WI38 (cell line): ENCODE measurements at regions not wholly inside any gene's neighbourhood (a gene's known extent, or its start where the extent isn't known, plus 50 kb on each side); places are given as distances from the start of the nearest gene placed in this dataset.

ENCODE experiments used
- H3K4me3 ChIP-seq: 2 replicates; pipeline ENCODE4 v1.5.1; 2011; ENCODE audit warnings: low read depth, mild to moderate bottlenecking, control low read depth, low read length
- TF ChIP-seq, protein P1 (sequence below): IDR thresholded peaks from 2 replicates; pipeline ENCODE4 v1.5.1; 2012; ENCODE audit warnings: low read depth, mild to moderate bottlenecking, control low read depth, low read length

DNA sequence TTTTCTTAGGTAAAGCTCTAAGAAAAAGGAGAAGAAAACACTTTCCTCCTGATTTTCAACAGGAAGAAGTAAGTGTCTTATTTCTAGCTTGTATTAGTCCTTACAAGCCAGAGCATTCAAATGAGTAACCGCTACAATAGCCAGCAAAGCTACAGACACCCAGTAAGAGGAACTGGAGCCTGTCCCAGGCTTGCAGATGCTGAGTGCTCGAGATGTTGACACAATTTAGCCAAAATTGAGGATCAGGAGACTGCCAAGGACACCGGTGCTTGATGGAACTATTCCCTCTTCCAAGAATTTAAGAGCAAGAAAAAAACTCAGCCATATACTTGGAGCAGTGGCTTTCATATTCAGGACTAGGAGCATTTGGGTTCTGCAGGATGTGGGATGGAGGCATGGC, 149.3 kb upstream of the DPP6 start:
- H3K4me3 ChIP-seq = no peak overlapping the region
- TF ChIP-seq, protein P1, sequence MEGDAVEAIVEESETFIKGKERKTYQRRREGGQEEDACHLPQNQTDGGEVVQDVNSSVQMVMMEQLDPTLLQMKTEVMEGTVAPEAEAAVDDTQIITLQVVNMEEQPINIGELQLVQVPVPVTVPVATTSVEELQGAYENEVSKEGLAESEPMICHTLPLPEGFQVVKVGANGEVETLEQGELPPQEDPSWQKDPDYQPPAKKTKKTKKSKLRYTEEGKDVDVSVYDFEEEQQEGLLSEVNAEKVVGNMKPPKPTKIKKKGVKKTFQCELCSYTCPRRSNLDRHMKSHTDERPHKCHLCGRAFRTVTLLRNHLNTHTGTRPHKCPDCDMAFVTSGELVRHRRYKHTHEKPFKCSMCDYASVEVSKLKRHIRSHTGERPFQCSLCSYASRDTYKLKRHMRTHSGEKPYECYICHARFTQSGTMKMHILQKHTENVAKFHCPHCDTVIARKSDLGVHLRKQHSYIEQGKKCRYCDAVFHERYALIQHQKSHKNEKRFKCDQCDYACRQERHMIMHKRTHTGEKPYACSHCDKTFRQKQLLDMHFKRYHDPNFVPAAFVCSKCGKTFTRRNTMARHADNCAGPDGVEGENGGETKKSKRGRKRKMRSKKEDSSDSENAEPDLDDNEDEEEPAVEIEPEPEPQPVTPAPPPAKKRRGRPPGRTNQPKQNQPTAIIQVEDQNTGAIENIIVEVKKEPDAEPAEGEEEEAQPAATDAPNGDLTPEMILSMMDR = no peak

DNA sequence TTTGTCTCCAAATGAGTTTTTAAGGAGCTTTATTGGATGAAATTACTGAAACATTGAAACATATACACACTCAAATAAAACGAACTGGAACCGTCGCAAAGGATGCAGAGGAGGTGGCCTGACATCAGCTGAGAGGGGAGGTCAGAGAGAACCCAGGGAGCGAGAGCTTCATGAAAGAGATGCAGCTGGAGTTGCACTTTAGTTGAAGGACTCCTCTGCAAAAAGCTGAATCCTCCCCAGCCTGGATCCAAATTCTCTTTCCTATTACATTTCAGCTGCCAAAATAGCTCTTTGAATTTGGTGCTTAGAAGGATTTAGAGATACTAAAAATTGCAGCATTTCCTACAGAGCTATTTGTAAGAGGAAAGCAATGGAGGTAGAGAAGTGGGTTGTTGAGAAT, 140.0 kb upstream of the DPP6 start:
- H3K4me3 ChIP-seq = no peak overlapping the region
- TF ChIP-seq, protein P1 = no peak

DNA sequence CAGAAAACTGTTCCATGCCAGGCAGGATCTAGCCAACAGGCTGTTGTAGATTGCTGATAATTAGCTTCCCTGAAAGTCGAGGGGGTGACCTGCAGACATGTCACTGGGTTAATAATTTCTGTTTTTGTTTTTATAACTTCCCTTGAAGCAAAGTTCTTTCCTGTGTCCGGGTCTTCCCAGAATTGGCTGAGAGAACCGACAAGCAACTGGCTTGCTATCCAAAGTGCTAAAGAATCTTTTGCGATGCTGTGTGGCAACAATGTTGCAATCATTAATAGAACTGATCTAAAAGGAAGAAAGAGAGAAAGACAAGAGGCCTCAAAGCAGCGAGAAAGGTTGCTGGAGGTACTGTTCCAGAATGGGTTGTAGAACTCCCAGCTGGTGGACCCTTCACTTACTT, 132.1 kb upstream of the DPP6 start:
- H3K4me3 ChIP-seq = no peak overlapping the region
- TF ChIP-seq, protein P1 = no peak

DNA sequence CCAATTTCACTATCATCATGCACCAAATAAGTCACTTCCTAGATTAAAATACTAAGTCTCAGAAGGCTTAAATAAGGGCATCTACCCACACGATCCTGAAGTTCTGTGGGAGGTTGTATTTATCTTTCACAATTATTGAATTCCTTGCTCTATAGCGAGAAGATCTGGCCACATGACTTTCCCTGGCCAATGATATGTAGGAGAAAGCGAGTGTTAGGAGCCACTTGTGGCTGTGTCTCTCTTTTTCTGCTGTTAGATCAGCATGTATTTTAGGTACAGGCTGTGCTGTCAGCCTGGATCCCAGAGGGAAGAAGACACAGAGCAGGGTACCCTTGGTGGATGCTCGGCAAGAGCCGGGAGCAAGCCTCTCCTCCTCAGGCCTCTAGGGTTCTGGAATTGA, 131.3 kb upstream of the DPP6 start:
- TF ChIP-seq, protein P1 = no peak

DNA sequence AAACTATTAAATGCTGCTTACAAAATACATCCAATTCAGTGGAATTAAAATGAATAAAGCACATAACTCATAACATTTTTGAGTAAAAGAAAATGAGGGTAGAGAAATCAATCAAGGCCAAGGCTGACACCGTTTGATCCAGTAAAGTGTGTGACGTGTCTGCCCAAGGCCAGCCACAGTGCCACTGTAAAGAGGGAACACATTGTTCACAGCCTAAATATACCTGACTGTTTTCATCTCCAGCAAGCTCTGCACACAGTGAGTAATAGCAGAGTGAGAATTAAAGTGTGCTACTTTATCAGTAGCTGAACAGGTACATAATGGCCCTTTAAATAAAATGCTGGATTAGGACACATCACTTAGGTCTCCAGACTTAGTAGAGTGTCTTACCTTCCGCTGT, 130.8 kb upstream of the DPP6 start:
- TF ChIP-seq, protein P1 = no peak
- no peak overlapping the region for H3K4me3 ChIP-seq

More for the DNA sequence above, 131.3 kb upstream of the DPP6 start:
- no peak overlapping the region for H3K4me3 ChIP-seq

DNA sequence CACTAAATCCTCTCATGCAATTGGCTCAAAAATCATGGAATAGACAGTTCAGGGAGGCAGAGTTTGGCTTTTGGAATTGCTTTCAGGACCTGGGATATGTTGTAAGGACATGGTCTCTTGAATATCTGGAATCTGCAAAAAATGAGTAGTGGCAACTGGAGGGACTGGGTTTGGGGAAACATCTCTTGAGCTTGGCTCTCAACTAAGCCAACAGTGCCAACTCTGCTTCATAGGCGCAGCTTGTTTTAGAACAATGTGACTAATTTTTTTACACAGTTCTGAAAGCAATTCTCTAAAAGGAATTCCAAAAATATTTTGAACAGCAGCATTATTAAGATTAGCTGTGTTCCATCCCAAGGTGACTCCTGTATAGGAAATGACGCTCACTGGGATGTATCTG, 121.5 kb upstream of the DPP6 start:
- H3K4me3 ChIP-seq = no peak overlapping the region
- TF ChIP-seq, protein P1 = no peak

DNA sequence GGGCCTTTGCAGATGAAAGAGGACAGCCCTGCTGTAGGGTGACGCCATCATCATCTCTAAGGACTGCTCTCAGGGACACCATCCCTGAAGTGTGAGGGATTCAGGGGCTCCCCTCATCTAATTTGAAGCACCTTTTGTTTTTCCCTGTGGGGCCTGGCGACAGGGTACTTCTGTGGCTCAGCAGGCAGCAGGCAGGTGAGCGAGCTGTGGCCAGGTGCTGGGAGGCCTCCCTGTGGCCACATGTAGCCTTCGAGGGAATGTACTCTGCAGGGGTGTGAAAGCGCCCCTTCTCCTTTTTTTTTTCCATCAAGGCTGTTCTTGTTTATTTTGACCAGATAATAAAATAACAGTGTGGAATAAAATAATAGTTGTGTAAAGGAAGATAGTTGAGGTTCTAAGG, 118.2 kb upstream of the DPP6 start:
- TF ChIP-seq, protein P1 = no peak
- no peak overlapping the region for H3K4me3 ChIP-seq
